Eye (tissue), 1 donor: ENCODE measurements at regions not wholly inside any gene's neighbourhood (a gene's known extent, or its start where the extent isn't known, plus 50 kb on each side); places are given as distances from the start of the nearest gene placed in this dataset.

Source experiments
- DNase-seq: peaks from one replicate; pipeline ENCODE4 v3.0.0-alpha.2; 2015

- DNase-seq = no peak
Measured at GRCh38 chr12:97182769-97183168, 275.7 kb downstream of the NEDD1 start.

DNA sequence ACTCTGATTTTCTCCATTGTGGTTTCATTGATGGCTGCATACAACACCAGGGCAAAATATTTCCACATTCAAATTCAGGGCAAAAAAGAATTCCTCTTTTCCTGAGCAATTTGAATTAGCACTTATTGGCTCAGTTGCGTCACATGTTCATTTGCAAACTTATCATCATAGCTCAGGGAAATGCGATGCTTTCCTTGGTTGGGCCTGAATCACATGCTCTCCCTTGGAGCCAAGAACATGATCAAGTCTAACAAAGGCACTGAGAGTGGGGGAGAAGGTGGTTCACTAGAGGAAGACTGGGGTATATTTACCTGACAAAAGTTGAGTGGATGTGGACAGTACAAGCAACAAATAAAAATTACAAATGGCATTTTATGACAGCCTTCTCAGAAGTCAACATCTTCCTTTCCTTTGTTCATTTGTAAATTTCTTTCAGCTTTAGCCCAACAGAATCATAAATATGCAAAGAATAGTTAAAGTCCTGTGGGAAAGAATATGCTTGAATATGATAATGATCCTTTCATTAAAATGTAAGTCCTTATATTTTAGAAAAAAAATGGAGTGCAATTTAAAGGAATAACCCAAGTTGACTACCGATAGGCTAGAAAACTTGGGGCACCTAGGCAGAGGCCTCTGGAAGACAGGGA is 277.2 kb downstream of the NEDD1 start:
- no peak for DNase-seq

GRCh38 chr12:97185567-97185966 is 277.0 kb upstream of the RMST start:
- DNase-seq = no peak

- DNase-seq = no peak
Measured at GRCh38 chr12:97194546-97194945, 268.1 kb upstream of the RMST start.

DNA sequence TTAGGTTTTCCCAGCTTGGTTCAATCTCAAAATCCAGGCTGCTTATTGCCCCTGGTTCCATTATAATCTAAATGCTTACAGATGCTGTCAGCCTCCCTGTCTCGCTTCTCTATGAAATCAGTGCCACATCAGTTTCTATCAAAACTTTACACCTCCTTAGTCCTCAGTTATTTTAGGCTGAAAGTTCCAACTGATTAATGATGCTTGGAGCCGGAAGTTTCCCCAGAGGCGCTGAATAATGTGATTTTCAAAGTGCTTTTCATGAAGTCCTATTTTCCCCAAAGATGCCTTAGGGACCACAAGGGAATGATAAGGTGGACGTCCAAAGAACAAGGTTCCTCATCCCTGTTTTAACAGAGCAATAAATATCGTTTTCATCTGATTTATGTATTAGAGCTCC is 262.4 kb upstream of the RMST start:
- DNase-seq = no peak

GRCh38 chr12:97203408-97203807 is 259.2 kb upstream of the RMST start:
- no peak for DNase-seq

DNA sequence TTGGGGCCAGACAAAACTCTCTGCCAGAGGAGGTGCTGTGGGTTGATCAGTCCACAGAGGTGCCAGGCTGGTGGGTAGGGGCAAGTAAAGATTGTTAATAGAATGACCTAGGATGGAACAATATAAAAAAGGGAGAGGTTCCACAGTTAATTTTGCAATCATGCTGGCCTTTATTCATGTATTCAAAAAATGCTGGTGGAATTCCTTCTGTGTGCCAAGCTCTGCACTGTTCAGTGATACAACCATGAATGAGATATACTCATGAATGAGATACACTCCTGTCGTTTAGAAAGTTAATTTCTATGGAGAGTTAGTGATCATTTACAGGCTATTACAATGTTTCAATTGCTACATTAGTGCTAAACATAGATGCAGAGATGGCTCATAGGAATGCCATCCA is 252.6 kb upstream of the RMST start:
- no peak for DNase-seq

GRCh38 chr12:97211416-97211930 is 251.1 kb upstream of the RMST start:
- DNase-seq = peak; percentile 29

DNA sequence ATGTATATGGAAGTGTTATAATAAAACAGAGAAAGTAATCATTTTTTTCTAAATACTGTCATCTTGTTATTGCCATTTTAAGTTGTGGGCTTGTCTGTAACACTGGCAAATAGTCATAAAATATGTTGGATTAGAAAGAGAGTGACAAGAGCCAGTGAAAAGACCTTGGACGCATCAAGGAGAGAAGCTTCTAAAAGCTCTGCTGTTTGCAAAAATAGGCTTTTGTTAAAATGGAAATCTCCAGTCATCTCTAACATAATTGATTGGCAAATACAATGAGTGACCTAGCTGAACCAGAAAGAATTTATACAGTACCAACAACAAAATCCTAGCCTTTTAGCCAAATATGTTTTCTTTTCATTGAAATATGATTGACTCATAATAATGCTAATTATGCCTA is 245.8 kb upstream of the RMST start:
- no peak for DNase-seq

GRCh38 chr12:97222391-97222790 is 240.2 kb upstream of the RMST start:
- no peak for DNase-seq

- no peak for DNase-seq
Measured at GRCh38 chr12:97223419-97223818, 239.2 kb upstream of the RMST start.

DNA sequence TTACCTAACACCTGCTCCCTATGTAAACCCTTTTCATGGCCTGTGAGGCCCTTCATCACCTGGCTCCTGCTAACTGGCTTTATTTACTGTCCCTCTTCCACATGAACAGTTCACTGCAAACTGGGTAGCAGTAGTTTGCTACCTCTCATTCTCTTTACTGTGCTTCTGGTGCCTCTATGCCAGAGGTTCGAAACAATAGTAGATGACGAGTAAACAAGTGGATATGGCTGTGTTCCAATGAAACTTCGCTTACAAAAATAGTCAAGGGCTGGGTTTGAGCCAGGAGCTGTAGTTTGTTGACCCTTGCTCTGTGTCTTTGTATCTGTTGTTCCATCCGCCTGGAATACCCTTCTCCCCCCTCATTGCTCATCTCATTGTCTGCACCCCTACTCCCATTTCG is 233.6 kb upstream of the RMST start:
- no peak for DNase-seq

DNA sequence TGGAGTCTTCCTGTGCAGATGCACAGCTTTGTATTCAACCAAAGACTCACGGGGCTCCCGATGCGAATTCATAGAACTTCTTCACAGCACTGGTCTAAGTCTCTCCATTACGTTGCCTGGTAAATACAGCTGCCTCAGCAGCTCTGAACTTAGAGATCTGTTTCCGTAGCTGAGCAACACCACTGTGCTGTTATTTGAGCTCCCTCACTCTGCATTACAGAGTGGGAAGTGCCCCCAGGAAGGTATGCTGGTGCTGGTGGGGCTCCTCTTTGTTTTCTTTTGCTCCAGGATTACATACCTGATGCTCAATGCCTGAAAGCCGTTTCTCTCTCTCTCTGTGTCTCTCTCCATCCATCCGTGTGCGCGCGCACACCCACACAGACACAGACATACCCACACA is 227.5 kb upstream of the RMST start:
- no peak for DNase-seq

- DNase-seq = peak; percentile 48
Measured at GRCh38 chr12:97246368-97246767, 216.2 kb upstream of the RMST start.

DNA sequence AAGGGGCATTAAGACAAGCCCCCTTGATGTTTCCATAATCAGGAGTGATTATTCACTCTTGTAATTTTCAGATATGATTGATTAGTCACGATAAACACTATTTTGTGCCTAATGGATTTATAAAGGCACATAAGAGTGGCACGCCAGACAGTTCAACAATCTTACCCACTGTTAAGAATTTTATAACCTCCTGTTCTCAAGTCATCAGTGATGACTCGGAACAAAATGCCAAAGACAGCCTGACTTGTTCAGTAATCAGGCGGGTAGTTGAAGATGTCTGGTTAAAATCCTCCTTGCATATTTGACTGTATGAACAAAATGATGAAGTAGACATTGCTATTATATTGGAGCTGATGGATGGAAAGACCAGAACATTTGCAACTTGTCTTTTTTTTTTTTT is 212.1 kb upstream of the RMST start:
- DNase-seq = no peak

DNA sequence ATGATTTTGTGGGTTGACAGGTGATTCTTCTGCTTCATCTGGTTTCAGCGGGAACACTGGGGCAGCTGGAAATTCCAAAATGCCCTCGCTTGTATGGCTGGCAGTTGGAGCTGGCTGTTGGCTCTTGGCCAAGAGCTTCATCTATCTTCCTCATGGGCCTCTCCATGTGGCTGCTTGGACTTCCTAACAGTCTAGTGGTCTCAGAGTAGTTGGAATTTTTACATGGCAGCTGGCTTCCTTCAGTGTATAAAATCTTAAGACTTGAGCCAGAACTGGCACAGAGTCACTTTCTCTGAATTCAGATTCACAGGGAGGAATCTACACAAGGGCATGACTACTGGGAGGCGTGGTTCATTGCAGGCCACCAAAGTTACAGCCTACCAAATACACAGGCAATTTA is 204.9 kb upstream of the RMST start:
- no peak for DNase-seq

- no peak for DNase-seq
Measured at GRCh38 chr12:97259098-97259497, 203.5 kb upstream of the RMST start.

DNA sequence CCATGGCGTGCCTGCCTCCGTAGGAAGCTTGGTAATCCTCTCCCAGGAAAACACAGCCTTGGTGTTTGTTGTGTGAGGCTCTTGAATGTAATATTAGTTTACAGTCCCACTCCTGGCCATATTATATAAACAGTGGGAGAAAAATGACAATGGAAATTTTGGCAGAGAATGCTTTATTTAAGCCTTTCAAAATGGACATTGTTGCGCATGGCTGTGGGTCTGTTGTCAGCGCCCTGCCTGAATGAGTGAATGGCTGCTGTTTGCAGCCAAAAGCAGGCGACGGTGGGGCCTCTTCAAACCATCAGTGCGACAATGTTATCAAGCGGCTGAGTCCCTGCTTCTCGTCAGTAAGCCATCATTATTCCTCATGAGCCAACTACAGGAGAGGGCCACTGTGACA is 201.8 kb upstream of the RMST start:
- DNase-seq = no peak

GRCh38 chr12:97267166-97267565 is 195.4 kb upstream of the RMST start:
- no peak for DNase-seq

DNA sequence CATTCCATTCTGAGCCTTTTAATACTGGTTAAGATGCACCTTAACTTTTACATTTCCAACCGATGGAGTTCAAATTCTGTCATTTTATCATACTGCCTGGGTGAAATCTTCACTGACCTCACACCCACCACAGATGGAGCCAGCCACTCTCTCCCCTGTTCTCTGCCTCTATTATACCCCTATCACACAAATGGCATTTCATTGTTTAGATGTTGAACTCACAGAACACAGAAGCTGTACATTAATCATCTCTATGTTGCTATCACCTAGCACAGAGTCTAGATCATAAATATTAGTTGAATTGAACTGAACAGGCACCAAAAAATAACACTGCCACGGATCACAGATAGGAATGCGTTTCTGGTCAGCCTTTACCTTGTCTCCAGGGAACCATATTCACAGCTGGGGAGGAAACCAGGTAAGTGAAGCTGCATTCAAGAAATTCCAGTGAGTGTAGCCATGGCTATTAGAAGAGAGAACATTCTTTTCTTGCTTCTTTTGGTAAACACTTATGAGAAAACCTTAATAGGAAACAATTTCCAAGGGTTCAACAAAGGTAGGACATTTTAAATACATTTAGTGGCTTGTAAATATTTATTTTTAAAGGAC is 194.9 kb upstream of the RMST start:
- no peak for DNase-seq

DNA sequence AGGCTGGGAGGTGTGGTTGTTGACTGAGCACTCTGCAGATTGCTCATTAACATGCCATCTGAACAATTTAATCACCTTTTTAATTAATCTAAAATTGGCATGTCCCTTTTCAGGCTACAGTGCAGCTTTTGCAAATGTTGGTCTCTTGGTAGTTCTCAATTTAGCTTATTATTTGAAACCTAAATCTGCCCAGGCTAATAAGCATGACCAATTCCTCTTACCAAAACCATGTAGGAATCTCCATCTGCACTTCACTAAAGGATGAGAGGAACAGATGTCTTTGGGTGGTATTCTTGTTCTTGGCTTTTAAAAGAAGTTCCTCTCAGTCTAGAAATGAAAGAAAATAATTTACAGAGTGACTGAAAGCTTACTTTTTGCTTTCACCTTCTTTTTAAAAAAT is 190.1 kb upstream of the RMST start:
- no peak for DNase-seq

GRCh38 chr12:97274386-97274785 is 188.2 kb upstream of the RMST start:
- peak; percentile 60 for DNase-seq

DNA sequence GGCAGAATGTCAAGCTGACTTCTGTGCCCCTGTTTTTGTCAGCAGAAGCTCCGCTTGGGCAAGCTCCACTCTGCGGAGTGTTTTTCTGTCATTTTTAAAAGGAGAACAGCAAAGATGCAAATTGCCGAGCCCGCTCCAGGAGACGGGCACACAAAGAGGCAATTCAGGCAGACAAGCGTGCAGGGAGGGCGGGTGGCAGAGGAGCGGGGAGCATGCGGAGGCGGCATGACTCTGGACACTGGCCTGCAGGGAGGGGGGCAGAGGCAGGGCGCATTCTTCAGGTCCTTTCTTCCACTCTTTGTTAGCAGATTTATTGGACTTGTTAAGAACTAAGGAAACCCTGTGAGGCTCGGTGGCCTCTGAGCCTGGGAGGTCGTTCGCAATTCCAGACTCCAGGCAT is 187.3 kb upstream of the RMST start:
- DNase-seq = peak; percentile 92

DNA sequence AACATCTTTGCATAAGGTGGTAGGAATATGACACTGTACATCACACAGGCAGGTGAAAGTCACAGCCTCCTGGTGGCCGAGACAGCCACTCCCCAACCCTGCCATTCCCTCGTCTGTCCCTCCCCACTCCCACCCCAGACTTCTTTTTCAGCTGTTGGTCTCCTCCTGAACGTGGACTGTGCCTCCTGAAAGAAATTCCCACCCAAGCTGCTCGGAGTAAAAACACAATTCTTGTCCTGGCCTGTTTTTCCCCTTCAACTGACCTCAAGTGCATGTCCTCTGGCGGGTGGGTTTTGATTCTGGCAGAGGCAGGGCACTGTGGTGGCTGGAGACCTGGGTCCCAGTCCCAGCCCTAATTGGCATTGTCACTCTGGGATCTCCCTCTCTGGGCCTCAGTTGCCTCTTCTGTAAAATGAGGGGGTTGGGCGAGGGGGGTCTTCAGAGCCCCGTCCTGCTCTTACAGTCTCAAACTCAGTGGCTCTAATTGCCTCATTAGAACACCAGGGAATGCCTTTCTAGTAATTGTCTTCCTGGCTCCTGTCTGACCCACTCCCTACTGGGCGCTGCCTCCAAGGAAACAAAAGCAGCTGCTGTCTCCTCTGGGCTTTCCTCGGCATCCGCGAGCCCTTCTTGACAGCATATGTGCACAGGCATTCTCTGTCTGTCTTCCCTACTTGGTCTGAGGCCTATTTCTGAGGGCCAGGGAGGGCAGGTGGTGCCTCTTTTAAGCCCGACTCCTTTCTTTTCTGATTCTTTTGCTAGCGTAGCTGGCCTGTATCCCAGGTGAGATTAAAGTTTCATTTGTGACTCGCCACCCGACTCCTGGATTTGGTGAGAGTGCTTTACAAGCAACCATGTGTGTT is 186.6 kb upstream of the RMST start:
- DNase-seq = peak; percentile 92
